ENCODE measurements at regions not wholly inside any gene's neighbourhood (a gene's known extent, or its start where the extent isn't known, plus 50 kb on each side); places are given as distances from the start of the nearest gene placed in this dataset.

DNA sequence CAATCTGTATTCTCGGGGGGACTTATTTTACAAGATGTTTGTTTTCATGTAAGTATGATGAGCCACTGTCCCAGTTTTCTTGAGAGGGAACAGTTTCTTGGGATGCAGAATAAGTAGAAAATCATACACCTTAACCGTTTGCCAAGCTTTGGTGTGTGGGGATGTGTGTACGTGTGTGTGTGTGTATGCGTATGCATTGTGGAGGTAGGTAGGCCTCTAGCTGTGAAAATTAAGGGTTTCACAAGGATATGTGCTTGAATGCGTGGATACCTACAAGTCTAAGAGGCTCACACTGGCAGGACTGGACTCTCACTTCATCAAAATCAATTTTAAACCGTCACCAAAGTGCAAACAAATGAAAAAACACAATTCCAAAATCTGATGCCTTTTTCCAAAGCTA, 204.2 kb upstream of the RBMS1 start:
- Histone ChIP-seq H3K4me3 (ENCODE audit: low read length) (no peak overlapping the region), H3K36me3 (ENCODE audit: insufficient read depth, low read length) (no peaks in the 10 kb centered on the region), H3K9me3 (ENCODE audit: control insufficient read depth in 1 of 2, insufficient read depth in 1 of 2, low read length in 2 of 2) (no peaks in the 10 kb centered on the region), H3K4me1 (ENCODE audit: insufficient read depth, low read length) (no peaks in the 10 kb centered on the region), H3K27me3 (ENCODE audit: control insufficient read depth in 1 of 2, insufficient read depth in 2 of 2, low read length in 2 of 2) (no peaks in the 10 kb centered on the region), H3K27ac (ENCODE audit: low read depth in 1 of 2, low read length in 2 of 2) (no peak overlapping the region)
- ChIA-PET CTCF (no interaction called here), POLR2A (no interaction called here)
- no peak overlapping the region for H3K4me3 Mint-ChIP-seq
- no peaks in the 10 kb centered on the region for H3K9me3 Mint-ChIP-seq
- no peak overlapping the region for H3K27ac Mint-ChIP-seq
- TF ChIP-seq, protein P1, sequence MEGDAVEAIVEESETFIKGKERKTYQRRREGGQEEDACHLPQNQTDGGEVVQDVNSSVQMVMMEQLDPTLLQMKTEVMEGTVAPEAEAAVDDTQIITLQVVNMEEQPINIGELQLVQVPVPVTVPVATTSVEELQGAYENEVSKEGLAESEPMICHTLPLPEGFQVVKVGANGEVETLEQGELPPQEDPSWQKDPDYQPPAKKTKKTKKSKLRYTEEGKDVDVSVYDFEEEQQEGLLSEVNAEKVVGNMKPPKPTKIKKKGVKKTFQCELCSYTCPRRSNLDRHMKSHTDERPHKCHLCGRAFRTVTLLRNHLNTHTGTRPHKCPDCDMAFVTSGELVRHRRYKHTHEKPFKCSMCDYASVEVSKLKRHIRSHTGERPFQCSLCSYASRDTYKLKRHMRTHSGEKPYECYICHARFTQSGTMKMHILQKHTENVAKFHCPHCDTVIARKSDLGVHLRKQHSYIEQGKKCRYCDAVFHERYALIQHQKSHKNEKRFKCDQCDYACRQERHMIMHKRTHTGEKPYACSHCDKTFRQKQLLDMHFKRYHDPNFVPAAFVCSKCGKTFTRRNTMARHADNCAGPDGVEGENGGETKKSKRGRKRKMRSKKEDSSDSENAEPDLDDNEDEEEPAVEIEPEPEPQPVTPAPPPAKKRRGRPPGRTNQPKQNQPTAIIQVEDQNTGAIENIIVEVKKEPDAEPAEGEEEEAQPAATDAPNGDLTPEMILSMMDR (IDR thresholded peaks at IDR 0.05) = no peak
- no peaks in the 10 kb centered on the region for H3K4me1 Mint-ChIP-seq (ENCODE audit: low read depth)
- H3K27me3 Mint-ChIP-seq = no peaks in the 10 kb centered on the region
- H3K36me3 Mint-ChIP-seq (ENCODE audit: low read depth) = no peaks in the 10 kb centered on the region
- ATAC-seq (ENCODE audit: poor library complexity) (no peak), DNase-seq (no peak)
- intact Hi-C loops (cut with DNase I, micrococcal nuclease) = no loop called here

DNA sequence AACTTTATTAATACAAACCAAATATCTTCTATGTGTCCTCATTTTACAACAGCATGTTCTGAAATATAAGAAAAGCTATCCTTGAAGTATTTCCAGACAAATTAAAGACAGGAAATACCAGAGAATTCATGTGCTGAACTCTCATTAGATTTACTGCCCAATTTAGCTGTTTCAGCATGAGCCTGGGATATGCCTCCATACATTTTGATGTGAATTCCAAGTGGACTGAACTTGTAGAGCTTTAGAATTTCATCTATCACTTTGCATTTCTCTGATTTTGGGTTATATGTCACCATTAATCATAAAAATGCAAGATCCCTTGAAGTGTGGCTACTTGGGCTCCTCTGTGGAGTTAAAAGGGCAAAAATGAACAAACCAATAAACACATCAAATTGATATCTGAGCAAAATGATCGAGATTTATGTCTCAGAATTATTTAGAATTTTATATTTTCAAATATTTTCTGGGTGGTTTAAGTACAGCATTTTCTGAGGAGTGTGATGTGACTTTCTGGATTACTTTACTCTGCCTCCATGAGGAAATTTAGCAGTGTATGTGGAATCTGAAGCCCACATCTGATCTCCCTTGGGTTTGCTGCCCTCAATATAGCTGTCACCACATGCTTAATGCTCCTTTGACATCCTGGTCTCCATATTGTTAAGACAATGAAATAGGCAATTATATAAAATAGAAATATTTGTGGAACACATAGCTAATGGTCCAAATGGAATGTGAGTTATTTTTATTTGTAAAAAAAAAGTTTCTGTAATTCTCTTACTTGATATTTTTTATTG, 206.6 kb upstream of the RBMS1 start:
- no peak overlapping the region for H3K27ac Mint-ChIP-seq
- peaks cover 5% of the 10 kb centered on the region for H3K4me1 ChIP-seq (ENCODE audit: insufficient read depth, low read length)
- ATAC-seq (ENCODE audit: poor library complexity) (no peak), DNase-seq (no peak)
- no peaks in the 10 kb centered on the region for H3K27me3 Mint-ChIP-seq
- intact Hi-C loops (cut with DNase I, micrococcal nuclease) = no loop called here
- H3K36me3 Mint-ChIP-seq (ENCODE audit: low read depth) = no peaks in the 10 kb centered on the region
- H3K4me3 Mint-ChIP-seq = no peak overlapping the region
- no peak overlapping the region for H3K4me3 ChIP-seq (ENCODE audit: low read length)
- no peak overlapping the region for H3K27ac ChIP-seq (ENCODE audit: low read depth in 1 of 2, low read length in 2 of 2)
- H3K36me3 ChIP-seq (ENCODE audit: insufficient read depth, low read length) = no peaks in the 10 kb centered on the region
- no peaks in the 10 kb centered on the region for H3K9me3 ChIP-seq (ENCODE audit: control insufficient read depth in 1 of 2, insufficient read depth in 1 of 2, low read length in 2 of 2)
- H3K9me3 Mint-ChIP-seq = no peaks in the 10 kb centered on the region
- ChIA-PET POLR2A (no interaction called here), CTCF (no interaction called here)
- H3K27me3 ChIP-seq (ENCODE audit: control insufficient read depth in 1 of 2, insufficient read depth in 2 of 2, low read length in 2 of 2) = no peaks in the 10 kb centered on the region
- peaks cover 17% of the 10 kb centered on the region for H3K4me1 Mint-ChIP-seq (ENCODE audit: low read depth)
- TF ChIP-seq, protein P1 (IDR thresholded peaks at IDR 0.05) = no peak

DNA sequence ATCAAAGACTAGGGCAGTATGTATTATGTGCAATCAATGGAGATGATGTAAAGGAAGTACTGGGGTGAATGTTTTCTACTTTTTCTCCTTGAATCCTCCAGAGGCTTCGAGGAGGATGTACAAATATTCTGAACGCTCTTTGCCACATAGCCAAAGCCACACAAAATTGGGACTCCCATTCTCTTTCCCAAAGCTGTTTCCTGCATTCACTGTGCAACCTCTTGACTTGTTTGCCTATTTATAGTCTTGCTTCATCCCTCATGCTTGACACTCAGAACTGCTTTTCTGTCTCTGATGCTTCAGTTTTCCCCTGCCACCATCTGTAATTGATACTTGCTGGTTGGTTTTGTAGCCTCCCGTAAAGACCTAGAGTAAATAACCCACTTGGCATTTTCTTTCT, 208.2 kb upstream of the RBMS1 start:
- H3K27ac ChIP-seq (ENCODE audit: low read depth in 1 of 2, low read length in 2 of 2) = no peak overlapping the region
- POLR2A ChIA-PET = no interaction called here
- TF ChIP-seq, protein P1 (IDR thresholded peaks at IDR 0.05) = no peak
- no peaks in the 10 kb centered on the region for H3K9me3 Mint-ChIP-seq
- H3K4me1 ChIP-seq (ENCODE audit: insufficient read depth, low read length) = peaks cover 5% of the 10 kb centered on the region
- H3K27me3 ChIP-seq (ENCODE audit: control insufficient read depth in 1 of 2, insufficient read depth in 2 of 2, low read length in 2 of 2) = no peaks in the 10 kb centered on the region
- no peaks in the 10 kb centered on the region for H3K27me3 Mint-ChIP-seq
- H3K27ac Mint-ChIP-seq = no peak overlapping the region
- CTCF ChIA-PET = no interaction called here
- H3K4me3 Mint-ChIP-seq = no peak overlapping the region
- H3K9me3 ChIP-seq (ENCODE audit: control insufficient read depth in 1 of 2, insufficient read depth in 1 of 2, low read length in 2 of 2) = no peaks in the 10 kb centered on the region
- no peak overlapping the region for H3K4me3 ChIP-seq (ENCODE audit: low read length)
- ATAC-seq (ENCODE audit: poor library complexity) (no peak), DNase-seq (no peak)
- H3K36me3 Mint-ChIP-seq (ENCODE audit: low read depth) = no peaks in the 10 kb centered on the region
- intact Hi-C loops (cut with DNase I, micrococcal nuclease) = no loop called here
- no peaks in the 10 kb centered on the region for H3K36me3 ChIP-seq (ENCODE audit: insufficient read depth, low read length)
- H3K4me1 Mint-ChIP-seq (ENCODE audit: low read depth) = peaks cover 17% of the 10 kb centered on the region
